ENCODE measurements at regions not wholly inside any gene's neighbourhood (a gene's known extent, or its start where the extent isn't known, plus 50 kb on each side); places are given as distances from the start of the nearest gene placed in this dataset.

- H3K36me3 Mint-ChIP-seq (ENCODE audit: low read depth): no peaks in the 10 kb centered on the region
- intact Hi-C loops (cut with DNase I, micrococcal nuclease): no loop called here
- no peaks in the 10 kb centered on the region for H3K27me3 Mint-ChIP-seq
- H3K27ac Mint-ChIP-seq: no peak overlapping the region
- ChIA-PET POLR2A (no interaction called here), CTCF (no interaction called here)
- H3K4me3 Mint-ChIP-seq: no peak overlapping the region
- ATAC-seq: no peak
- H3K9me3 Mint-ChIP-seq (ENCODE audit: low read depth): peaks cover 2% of the 10 kb centered on the region
- DNase-seq: no peak
- no peaks in the 10 kb centered on the region for H3K4me1 Mint-ChIP-seq
These were observed 157.0 kb upstream of the SOX9 start for GRCh38 chr17:71963791-71964190.

GRCh38 chr17:71964559-71964958, 156.3 kb upstream of the SOX9 start:
- ChIA-PET POLR2A (no interaction called here), CTCF (no interaction called here)
- Mint-ChIP-seq H3K27ac (no peak overlapping the region), H3K9me3 (ENCODE audit: low read depth) (peaks cover 2% of the 10 kb centered on the region), H3K36me3 (ENCODE audit: low read depth) (no peaks in the 10 kb centered on the region), H3K4me3 (no peak overlapping the region), H3K27me3 (no peaks in the 10 kb centered on the region), H3K4me1 (no peaks in the 10 kb centered on the region)
- no peak for ATAC-seq
- intact Hi-C loops (cut with DNase I, micrococcal nuclease): no loop called here
- no peak for DNase-seq

- POLR2A ChIA-PET: no interaction called here
- intact Hi-C loops (cut with DNase I, micrococcal nuclease): no loop called here
- no peak overlapping the region for H3K27ac Mint-ChIP-seq
- no peaks in the 10 kb centered on the region for H3K36me3 Mint-ChIP-seq (ENCODE audit: low read depth)
- no peaks in the 10 kb centered on the region for H3K27me3 Mint-ChIP-seq
- H3K9me3 Mint-ChIP-seq (ENCODE audit: low read depth): peaks cover 2% of the 10 kb centered on the region
- no peak overlapping the region for H3K4me3 Mint-ChIP-seq
- no peak for DNase-seq
- CTCF ChIA-PET: no interaction called here
- no peaks in the 10 kb centered on the region for H3K4me1 Mint-ChIP-seq
- ATAC-seq: no peak
These were observed 154.8 kb upstream of the SOX9 start for GRCh38 chr17:71966055-71966454.

- Mint-ChIP-seq H3K27me3 (no peaks in the 10 kb centered on the region), H3K36me3 (ENCODE audit: low read depth) (no peaks in the 10 kb centered on the region), H3K27ac (no peak overlapping the region), H3K4me3 (no peak overlapping the region), H3K9me3 (ENCODE audit: low read depth) (peaks cover 3% of the 10 kb centered on the region), H3K4me1 (no peaks in the 10 kb centered on the region)
- CTCF ChIA-PET: no interaction called here
- DNase-seq: no peak
- intact Hi-C loops (cut with DNase I, micrococcal nuclease): no loop called here
- POLR2A ChIA-PET: no interaction called here
- no peak for ATAC-seq
These were observed 154.1 kb upstream of the SOX9 start for GRCh38 chr17:71966459-71967313.

- Mint-ChIP-seq H3K4me1 (no peaks in the 10 kb centered on the region), H3K4me3 (no peak overlapping the region), H3K9me3 (ENCODE audit: low read depth) (peaks cover 3% of the 10 kb centered on the region), H3K27ac (no peak overlapping the region), H3K27me3 (no peaks in the 10 kb centered on the region), H3K36me3 (ENCODE audit: low read depth) (no peaks in the 10 kb centered on the region)
- ChIA-PET CTCF (interaction anchor here (0.6 kb wide), 1 partner anchor 695 kb away, joined by 3 read pairs; no protein-coding TSS in a partner anchor), POLR2A (no interaction called here)
- DNase-seq (no peak), ATAC-seq (no peak)
- intact Hi-C loops (cut with DNase I, micrococcal nuclease): no loop called here
These were observed 151.3 kb upstream of the SOX9 start for GRCh38 chr17:71969500-71969899.

- ATAC-seq (peak; percentile 55), DNase-seq (no peak)
- peaks cover 2% of the 10 kb centered on the region for H3K27me3 Mint-ChIP-seq
- H3K4me1 Mint-ChIP-seq: no peaks in the 10 kb centered on the region
- ChIA-PET POLR2A (no interaction called here), CTCF (no interaction called here)
- peaks cover 3% of the 10 kb centered on the region for H3K9me3 Mint-ChIP-seq (ENCODE audit: low read depth)
- intact Hi-C loops (cut with DNase I, micrococcal nuclease): no loop called here
- no peaks in the 10 kb centered on the region for H3K36me3 Mint-ChIP-seq (ENCODE audit: low read depth)
- no peak overlapping the region for H3K4me3 Mint-ChIP-seq
- no peak overlapping the region for H3K27ac Mint-ChIP-seq
These were observed 150.5 kb upstream of the SOX9 start for GRCh38 chr17:71970312-71970711.

GRCh38 chr17:71974051-71974450, 146.8 kb upstream of the SOX9 start:
- intact Hi-C loops (cut with DNase I, micrococcal nuclease): no loop called here
- Mint-ChIP-seq H3K36me3 (ENCODE audit: low read depth) (no peaks in the 10 kb centered on the region), H3K4me3 (no peak overlapping the region), H3K4me1 (no peaks in the 10 kb centered on the region), H3K9me3 (ENCODE audit: low read depth) (peaks cover 2% of the 10 kb centered on the region), H3K27ac (no peak overlapping the region), H3K27me3 (peaks cover 2% of the 10 kb centered on the region)
- ATAC-seq (no peak), DNase-seq (no peak)
- POLR2A ChIA-PET: no interaction called here
- CTCF ChIA-PET: no interaction called here

GRCh38 chr17:71975331-71975801, 145.5 kb upstream of the SOX9 start:
- CTCF ChIA-PET: no interaction called here
- H3K36me3 Mint-ChIP-seq (ENCODE audit: low read depth): no peaks in the 10 kb centered on the region

GRCh38 chr17:71976011-71976649, 144.7 kb upstream of the SOX9 start:
- no peaks in the 10 kb centered on the region for H3K36me3 Mint-ChIP-seq (ENCODE audit: low read depth)
- H3K27me3 Mint-ChIP-seq: peaks cover 2% of the 10 kb centered on the region
- CTCF ChIA-PET: no interaction called here
- intact Hi-C loops (cut with DNase I, micrococcal nuclease): no loop called here
- DNase-seq (no peak), ATAC-seq (no peak)
- H3K27ac Mint-ChIP-seq: no peak overlapping the region
- H3K4me3 Mint-ChIP-seq: no peak overlapping the region
- POLR2A ChIA-PET: no interaction called here
- H3K9me3 Mint-ChIP-seq (ENCODE audit: low read depth): peaks cover 6% of the 10 kb centered on the region
- H3K4me1 Mint-ChIP-seq: no peaks in the 10 kb centered on the region

More at GRCh38 chr17:71975331-71975801, 145.5 kb upstream of the SOX9 start:
- peaks cover 2% of the 10 kb centered on the region for H3K27me3 Mint-ChIP-seq
- intact Hi-C loops (cut with DNase I, micrococcal nuclease): no loop called here
- peaks cover 2% of the 10 kb centered on the region for H3K9me3 Mint-ChIP-seq (ENCODE audit: low read depth)
- POLR2A ChIA-PET: no interaction called here
- no peaks in the 10 kb centered on the region for H3K4me1 Mint-ChIP-seq
- ATAC-seq: no peak
- no peak overlapping the region for H3K4me3 Mint-ChIP-seq
- DNase-seq: no peak
- H3K27ac Mint-ChIP-seq: no peak overlapping the region

GRCh38 chr17:71978435-71978834, 142.4 kb upstream of the SOX9 start:
- ATAC-seq (no peak), DNase-seq (no peak)
- intact Hi-C loops (cut with DNase I, micrococcal nuclease): no loop called here
- peaks cover 2% of the 10 kb centered on the region for H3K27me3 Mint-ChIP-seq
- H3K27ac Mint-ChIP-seq: no peak overlapping the region
- CTCF ChIA-PET: no interaction called here
- no peaks in the 10 kb centered on the region for H3K36me3 Mint-ChIP-seq (ENCODE audit: low read depth)
- H3K4me1 Mint-ChIP-seq: no peaks in the 10 kb centered on the region
- peaks cover 5% of the 10 kb centered on the region for H3K9me3 Mint-ChIP-seq (ENCODE audit: low read depth)
- POLR2A ChIA-PET: no interaction called here
- H3K4me3 Mint-ChIP-seq: no peak overlapping the region

GRCh38 chr17:71980171-71980570, 140.6 kb upstream of the SOX9 start:
- Mint-ChIP-seq H3K9me3 (ENCODE audit: low read depth) (peaks cover 15% of the 10 kb centered on the region), H3K27ac (no peak overlapping the region)

GRCh38 chr17:71983828-71984227, 137.0 kb upstream of the SOX9 start:
- peak; percentile 59 for DNase-seq
- H3K27me3 Mint-ChIP-seq: peaks cover 2% of the 10 kb centered on the region
- peaks cover 19% of the 10 kb centered on the region for H3K9me3 Mint-ChIP-seq (ENCODE audit: low read depth)
- CTCF ChIA-PET: no interaction called here
- ATAC-seq: peak; percentile 71
- H3K4me1 Mint-ChIP-seq: peaks cover 6% of the 10 kb centered on the region
- intact Hi-C loops (cut with DNase I, micrococcal nuclease): no loop called here
- H3K36me3 Mint-ChIP-seq (ENCODE audit: low read depth): no peaks in the 10 kb centered on the region
- POLR2A ChIA-PET: interaction anchor here (0.6 kb wide), 1 partner anchor 16 kb away, joined by 8 read pairs; no protein-coding TSS in a partner anchor
- no peak overlapping the region for H3K27ac Mint-ChIP-seq
- no peak overlapping the region for H3K4me3 Mint-ChIP-seq

More at GRCh38 chr17:71980171-71980570, 140.6 kb upstream of the SOX9 start:
- Mint-ChIP-seq H3K27me3 (peaks cover 2% of the 10 kb centered on the region), H3K36me3 (ENCODE audit: low read depth) (no peaks in the 10 kb centered on the region), H3K4me1 (peaks cover 6% of the 10 kb centered on the region), H3K4me3 (no peak overlapping the region)
- intact Hi-C loops (cut with DNase I, micrococcal nuclease): no loop called here
- ATAC-seq (no peak), DNase-seq (no peak)
- ChIA-PET POLR2A (no interaction called here), CTCF (no interaction called here)
